Erythroblast (primary cell): ENCODE measurements at regions not wholly inside any gene's neighbourhood (a gene's known extent, or its start where the extent isn't known, plus 50 kb on each side); places are given as distances from the start of the nearest gene placed in this dataset.

Experiments
- GATA1 ChIP-seq: IDR thresholded peaks from 2 replicates; pipeline ENCODE4 v1.6.1; 2011; ENCODE audit warnings: low read depth, mild to moderate bottlenecking, control low read depth, low read length, moderate library complexity
- POLR2A ChIP-seq: IDR thresholded peaks from 2 replicates; pipeline ENCODE4 v1.6.1; 2011; ENCODE audit warnings: mild to moderate bottlenecking, low read length

GRCh38 chr2:219868635-219869034 lies 241.2 kb downstream of the SLC4A3 start:
- no peak for TF ChIP-seq POLR2A
- no peak for TF ChIP-seq GATA1
